ENCODE measurements at regions not wholly inside any gene's neighbourhood (a gene's known extent, or its start where the extent isn't known, plus 50 kb on each side); places are given as distances from the start of the nearest gene placed in this dataset.

GRCh38 chr12:124667506-124668326 lies 100.3 kb upstream of the NCOR2 start:
- H3K4me1 ChIP-seq (ENCODE audit: insufficient read depth, insufficient read length) = peaks cover 8% of the 10 kb centered on the region
- no peak overlapping the region for H3K9ac ChIP-seq (ENCODE audit: insufficient read length, low read depth)
- no peaks in the 10 kb centered on the region for H3K36me3 ChIP-seq (ENCODE audit: insufficient read depth, insufficient read length, low read length)
- H3K9me3 ChIP-seq (ENCODE audit: insufficient read depth, low read length) = peaks cover 18% of the 10 kb centered on the region
- no peak for TF ChIP-seq YY1 (IDR thresholded peaks at IDR 0.05; ENCODE audit: insufficient read depth, insufficient read length)
- no peak for TF ChIP-seq ZNF274 (IDR thresholded peaks at IDR 0.05; ENCODE audit: low read depth, low read length)
- no peak for TF ChIP-seq SUZ12 (IDR thresholded peaks at IDR 0.05; ENCODE audit: extremely low read depth, insufficient read depth, insufficient read length)
- H3K27me3 ChIP-seq (ENCODE audit: insufficient read depth, insufficient read length) = no peaks in the 10 kb centered on the region
- DNase-seq (ENCODE audit: low read depth, low spot score) = no peak
- H3K4me3 ChIP-seq (ENCODE audit: insufficient read length, low read depth) = no peak overlapping the region

DNA sequence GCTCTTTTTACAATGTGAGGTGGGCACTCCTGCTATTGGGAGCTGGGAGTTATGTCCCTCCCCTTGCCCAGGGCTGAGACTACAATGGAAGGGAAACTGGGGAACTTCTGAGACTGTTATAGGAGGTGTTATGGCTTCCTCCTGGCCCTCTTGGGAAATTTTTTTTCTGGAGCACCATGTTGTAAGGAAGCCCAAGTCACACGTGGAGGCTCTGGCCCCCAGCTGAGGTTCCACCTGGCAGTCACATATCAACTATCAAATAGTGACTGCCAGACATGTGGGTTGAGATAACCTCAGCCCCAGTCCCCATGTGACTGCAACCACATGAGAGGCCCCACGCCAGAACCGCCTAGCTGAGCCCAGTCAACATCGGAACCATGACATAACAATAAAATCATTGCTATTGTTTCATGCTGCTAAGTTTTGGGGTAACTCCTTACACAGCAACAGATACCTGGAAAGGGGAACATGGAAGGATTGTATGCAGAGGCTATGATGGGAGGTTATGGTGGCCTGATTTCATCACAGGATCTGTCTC lies 99.4 kb upstream of the NCOR2 start:
- no peak overlapping the region for H3K9ac ChIP-seq (ENCODE audit: insufficient read length, low read depth)
- H3K9me3 ChIP-seq (ENCODE audit: insufficient read depth, low read length) = peaks cover 18% of the 10 kb centered on the region
- no peaks in the 10 kb centered on the region for H3K36me3 ChIP-seq (ENCODE audit: insufficient read depth, insufficient read length, low read length)
- H3K27me3 ChIP-seq (ENCODE audit: insufficient read depth, insufficient read length) = no peaks in the 10 kb centered on the region
- H3K4me1 ChIP-seq (ENCODE audit: insufficient read depth, insufficient read length) = peaks cover 8% of the 10 kb centered on the region
- no peak overlapping the region for H3K4me3 ChIP-seq (ENCODE audit: insufficient read length, low read depth)
- TF ChIP-seq YY1 (IDR thresholded peaks at IDR 0.05; ENCODE audit: insufficient read depth, insufficient read length) = no peak
- no peak for TF ChIP-seq ZNF274 (IDR thresholded peaks at IDR 0.05; ENCODE audit: low read depth, low read length)
- TF ChIP-seq SUZ12 (IDR thresholded peaks at IDR 0.05; ENCODE audit: extremely low read depth, insufficient read depth, insufficient read length) = no peak
- no peak for DNase-seq (ENCODE audit: low read depth, low spot score)

DNA sequence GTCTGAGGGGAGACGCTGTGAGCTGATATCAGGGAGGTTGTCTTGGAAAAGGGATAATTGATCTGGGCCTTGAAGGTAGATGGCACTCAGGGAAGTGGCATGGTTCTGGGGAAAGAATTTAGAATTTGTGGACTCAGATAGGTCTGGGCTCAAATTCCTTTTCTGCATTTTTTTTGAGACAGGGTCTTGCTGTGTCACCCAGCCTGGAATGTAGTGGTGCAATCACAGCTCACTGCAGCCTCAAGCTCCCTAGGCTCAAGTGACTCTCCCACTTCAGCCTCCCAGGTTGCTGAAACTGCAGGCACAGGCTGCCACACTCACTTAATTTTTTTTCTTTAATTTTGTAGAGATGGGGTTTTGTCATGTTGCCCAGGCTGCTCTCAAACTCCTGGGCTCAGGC lies 98.1 kb upstream of the NCOR2 start:
- peaks cover 8% of the 10 kb centered on the region for H3K4me1 ChIP-seq (ENCODE audit: insufficient read depth, insufficient read length)
- no peak overlapping the region for H3K4me3 ChIP-seq (ENCODE audit: insufficient read length, low read depth)
- H3K36me3 ChIP-seq (ENCODE audit: insufficient read depth, insufficient read length, low read length) = no peaks in the 10 kb centered on the region
- TF ChIP-seq ZNF274 (IDR thresholded peaks at IDR 0.05; ENCODE audit: low read depth, low read length) (no peak), SUZ12 (IDR thresholded peaks at IDR 0.05; ENCODE audit: extremely low read depth, insufficient read depth, insufficient read length) (no peak), YY1 (IDR thresholded peaks at IDR 0.05; ENCODE audit: insufficient read depth, insufficient read length) (no peak)
- no peak for DNase-seq (ENCODE audit: low read depth, low spot score)
- H3K9me3 ChIP-seq (ENCODE audit: insufficient read depth, low read length) = peaks cover 18% of the 10 kb centered on the region
- H3K27me3 ChIP-seq (ENCODE audit: insufficient read depth, insufficient read length) = no peaks in the 10 kb centered on the region
- no peak overlapping the region for H3K9ac ChIP-seq (ENCODE audit: insufficient read length, low read depth)

DNA sequence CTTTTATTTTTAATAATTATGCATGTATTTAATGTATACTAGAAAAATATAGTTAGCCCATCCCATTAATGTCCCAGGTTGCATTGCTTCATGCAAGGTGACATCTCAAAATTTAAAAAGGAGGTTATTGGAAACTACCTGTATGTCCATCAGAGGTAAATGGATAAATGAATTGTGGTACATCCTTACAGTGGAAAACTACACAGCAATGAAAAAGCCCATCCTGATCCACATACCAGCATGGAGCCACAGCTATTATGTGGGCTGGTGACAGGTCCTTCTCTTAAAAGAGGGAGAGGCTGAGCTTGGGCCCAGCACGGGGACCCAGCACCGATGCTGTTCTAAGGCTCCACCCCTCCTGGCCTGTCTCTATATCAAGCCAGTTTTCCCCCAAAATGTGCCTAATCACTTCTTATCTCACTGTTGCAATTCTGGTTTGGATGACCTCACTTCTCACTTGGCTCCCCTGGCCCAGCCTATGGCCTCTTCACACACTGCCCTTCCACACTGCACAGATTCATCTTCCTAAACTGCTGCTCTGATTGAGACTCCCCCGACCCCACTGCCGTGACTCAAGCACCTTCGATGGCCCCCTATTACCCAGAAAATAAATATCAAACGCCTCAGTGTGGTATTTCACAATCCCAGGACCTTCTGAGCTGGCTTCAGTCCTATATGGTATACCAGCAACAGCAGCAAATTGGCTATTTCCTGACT lies 97.1 kb upstream of the NCOR2 start:
- H3K4me3 ChIP-seq (ENCODE audit: insufficient read length, low read depth) = no peak overlapping the region
- DNase-seq (ENCODE audit: low read depth, low spot score) = no peak
- H3K27me3 ChIP-seq (ENCODE audit: insufficient read depth, insufficient read length) = no peaks in the 10 kb centered on the region
- no peak overlapping the region for H3K9ac ChIP-seq (ENCODE audit: insufficient read length, low read depth)
- TF ChIP-seq SUZ12 (IDR thresholded peaks at IDR 0.05; ENCODE audit: extremely low read depth, insufficient read depth, insufficient read length) = no peak
- no peak for TF ChIP-seq ZNF274 (IDR thresholded peaks at IDR 0.05; ENCODE audit: low read depth, low read length)
- H3K36me3 ChIP-seq (ENCODE audit: insufficient read depth, insufficient read length, low read length) = no peaks in the 10 kb centered on the region
- peaks cover 18% of the 10 kb centered on the region for H3K9me3 ChIP-seq (ENCODE audit: insufficient read depth, low read length)
- H3K4me1 ChIP-seq (ENCODE audit: insufficient read depth, insufficient read length) = peaks cover 8% of the 10 kb centered on the region

DNA sequence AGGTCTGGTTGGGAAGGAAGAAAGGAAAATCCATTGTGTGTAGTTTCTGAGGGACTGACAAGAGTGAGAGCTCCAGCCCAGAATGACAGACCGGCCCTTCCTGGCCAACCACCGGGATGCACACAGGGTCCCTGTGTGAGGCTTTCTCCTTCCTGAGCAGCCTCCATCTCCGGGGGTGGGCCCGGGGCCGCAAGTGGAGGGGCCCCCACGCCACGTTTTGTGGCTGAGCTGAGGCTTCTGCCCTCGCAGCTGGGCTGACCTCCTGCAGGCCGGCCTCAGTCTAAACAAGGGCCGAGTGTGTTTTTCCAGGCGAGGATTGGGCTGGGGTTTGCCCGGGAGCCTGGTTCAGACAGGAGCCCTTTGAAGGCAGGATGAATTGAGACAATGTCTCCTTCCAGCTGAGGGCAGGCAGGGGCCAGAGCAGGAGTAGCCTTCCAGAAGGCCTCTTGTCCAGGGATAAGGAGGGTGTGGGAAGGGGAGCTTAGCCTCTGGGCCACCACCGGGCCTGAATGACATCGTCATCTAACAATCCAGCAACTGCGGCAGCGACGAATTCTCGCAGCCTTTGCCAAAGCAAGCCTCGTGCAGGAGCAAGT lies 96.5 kb upstream of the NCOR2 start:
- H3K36me3 ChIP-seq (ENCODE audit: insufficient read depth, insufficient read length, low read length) = no peaks in the 10 kb centered on the region
- peaks cover 18% of the 10 kb centered on the region for H3K9me3 ChIP-seq (ENCODE audit: insufficient read depth, low read length)
- TF ChIP-seq YY1 (IDR thresholded peaks at IDR 0.05; ENCODE audit: insufficient read depth, insufficient read length) (no peak), SUZ12 (IDR thresholded peaks at IDR 0.05; ENCODE audit: extremely low read depth, insufficient read depth, insufficient read length) (no peak), ZNF274 (IDR thresholded peaks at IDR 0.05; ENCODE audit: low read depth, low read length) (no peak)
- peak overlapping the region; percentile 21 for H3K9ac ChIP-seq (ENCODE audit: insufficient read length, low read depth)
- H3K4me1 ChIP-seq (ENCODE audit: insufficient read depth, insufficient read length) = peaks cover 8% of the 10 kb centered on the region
- H3K27me3 ChIP-seq (ENCODE audit: insufficient read depth, insufficient read length) = no peaks in the 10 kb centered on the region
- DNase-seq (ENCODE audit: low read depth, low spot score) = no peak
- no peak overlapping the region for H3K4me3 ChIP-seq (ENCODE audit: insufficient read length, low read depth)

DNA sequence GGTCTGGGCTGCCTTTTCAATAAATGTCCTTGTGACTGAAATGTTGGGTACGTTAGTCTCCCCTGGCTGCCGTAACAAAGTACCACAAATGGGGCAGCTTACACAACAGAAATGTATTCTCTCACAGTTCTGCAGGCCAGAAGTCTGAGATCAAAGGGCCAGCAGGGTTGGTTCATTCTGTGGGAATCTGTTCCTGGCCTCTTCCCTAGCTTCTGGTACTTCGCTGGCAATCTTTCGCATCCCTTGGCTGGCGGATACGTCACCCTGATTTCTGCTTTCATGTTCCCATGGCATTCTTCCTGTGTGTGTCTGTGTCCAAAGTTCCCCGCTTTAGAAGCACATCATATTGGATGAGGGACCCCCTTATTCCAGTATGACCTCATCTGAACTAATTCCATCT lies 95.8 kb upstream of the NCOR2 start:
- H3K27me3 ChIP-seq (ENCODE audit: insufficient read depth, insufficient read length) = no peaks in the 10 kb centered on the region
- no peak for DNase-seq (ENCODE audit: low read depth, low spot score)
- H3K9me3 ChIP-seq (ENCODE audit: insufficient read depth, low read length) = peaks cover 18% of the 10 kb centered on the region
- no peak for TF ChIP-seq ZNF274 (IDR thresholded peaks at IDR 0.05; ENCODE audit: low read depth, low read length)
- TF ChIP-seq SUZ12 (IDR thresholded peaks at IDR 0.05; ENCODE audit: extremely low read depth, insufficient read depth, insufficient read length) = no peak
- no peak for TF ChIP-seq YY1 (IDR thresholded peaks at IDR 0.05; ENCODE audit: insufficient read depth, insufficient read length)
- no peaks in the 10 kb centered on the region for H3K36me3 ChIP-seq (ENCODE audit: insufficient read depth, insufficient read length, low read length)
- no peak overlapping the region for H3K4me3 ChIP-seq (ENCODE audit: insufficient read length, low read depth)
- peaks cover 8% of the 10 kb centered on the region for H3K4me1 ChIP-seq (ENCODE audit: insufficient read depth, insufficient read length)
- no peak overlapping the region for H3K9ac ChIP-seq (ENCODE audit: insufficient read length, low read depth)

DNA sequence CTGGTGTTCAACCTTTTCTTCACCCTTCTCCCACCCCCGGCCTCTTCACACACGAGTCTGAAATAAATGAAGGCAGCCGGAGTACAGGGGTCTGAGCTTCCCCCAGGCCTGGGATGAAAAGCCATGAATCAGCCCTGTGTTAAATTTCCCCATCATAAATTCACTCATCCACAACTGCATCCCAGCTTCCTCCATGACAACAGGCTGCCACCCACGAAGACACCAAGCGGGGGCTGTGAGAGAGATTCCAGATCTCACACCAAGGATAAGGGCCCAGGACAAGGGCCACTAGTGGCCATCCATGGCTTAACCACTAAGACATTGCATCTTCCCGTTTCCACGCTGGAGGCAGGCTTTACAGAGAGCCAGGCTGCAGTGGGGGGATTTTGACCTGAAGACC lies 93.9 kb upstream of the NCOR2 start:
- Histone ChIP-seq H3K27me3 (ENCODE audit: insufficient read depth, insufficient read length) (no peaks in the 10 kb centered on the region), H3K9me3 (ENCODE audit: insufficient read depth, low read length) (peaks cover 8% of the 10 kb centered on the region; the same call in 1 of the 2 replicates), H3K4me1 (ENCODE audit: insufficient read depth, insufficient read length) (peaks cover 13% of the 10 kb centered on the region), H3K36me3 (ENCODE audit: insufficient read depth, insufficient read length, low read length) (no peaks in the 10 kb centered on the region), H3K9ac (ENCODE audit: insufficient read length, low read depth) (no peak overlapping the region), H3K4me3 (ENCODE audit: insufficient read length, low read depth) (no peak overlapping the region)
- DNase-seq (ENCODE audit: low read depth, low spot score) = no peak
- no peak for TF ChIP-seq YY1 (IDR thresholded peaks at IDR 0.05; ENCODE audit: insufficient read depth, insufficient read length)
- no peak for TF ChIP-seq ZNF274 (IDR thresholded peaks at IDR 0.05; ENCODE audit: low read depth, low read length)
- no peak for TF ChIP-seq SUZ12 (IDR thresholded peaks at IDR 0.05; ENCODE audit: extremely low read depth, insufficient read depth, insufficient read length)
